Astrocyte (in vitro differentiated cells and primary cell): ENCODE measurements at regions not wholly inside any gene's neighbourhood (a gene's known extent, or its start where the extent isn't known, plus 50 kb on each side); places are given as distances from the start of the nearest gene placed in this dataset.

ENCODE experiments used
- DNase-seq: peaks from one replicate; pipeline ENCODE4 v3.0.0-alpha.2; 2010; ENCODE audit warnings: low read depth
- FAIRE-seq: peaks from 2 replicates; lab custom pipeline; 2011; peaks lifted over from hg19 to GRCh38; lab: Jason Lieb, UNC
- H2AFZ ChIP-seq: 2 replicates; pipeline ENCODE4 v1.6.0; 2012; ENCODE audit warnings: low read depth, low read length, inconsistent platforms
- H3K27ac ChIP-seq: 2 replicates; pipeline ENCODE4 v1.5.1; 2011; ENCODE audit warnings: low read depth, low read length, inconsistent platforms
- H3K27me3 ChIP-seq: 2 replicates; pipeline ENCODE4 v1.6.0; 2011; ENCODE audit warnings: low read length, inconsistent platforms; ENCODE audit not compliant: insufficient read depth
- H3K36me3 ChIP-seq: 2 replicates; pipeline ENCODE4 v1.5.1; 2011; ENCODE audit warnings: low read length, inconsistent platforms; ENCODE audit not compliant: insufficient read depth
- H3K4me1 ChIP-seq: 2 replicates; pipeline ENCODE4 v1.5.1; 2011; ENCODE audit warnings: low read length, inconsistent platforms; ENCODE audit not compliant: insufficient read depth
- H3K4me2 ChIP-seq: 2 replicates; pipeline ENCODE4 v1.6.0; 2012; ENCODE audit warnings: low read length, inconsistent platforms
- H3K4me3 ChIP-seq: 2 replicates; pipeline ENCODE4 v1.5.1; 2011; ENCODE audit warnings: low read depth, mild to moderate bottlenecking, low read length, inconsistent platforms; ENCODE audit not compliant: insufficient read depth
- H3K79me2 ChIP-seq: 2 replicates; pipeline ENCODE4 v1.6.0; 2012; ENCODE audit warnings: mild to moderate bottlenecking, low read length, inconsistent platforms; ENCODE audit not compliant: insufficient read depth
- H3K9ac ChIP-seq: 2 replicates; pipeline ENCODE4 v1.6.0; 2012; ENCODE audit warnings: mild to moderate bottlenecking, low read length, inconsistent platforms
- H3K9me3 ChIP-seq: 2 replicates; pipeline ENCODE4 v1.5.1; 2012; ENCODE audit warnings: low read depth, mild to moderate bottlenecking, low read length, inconsistent platforms; ENCODE audit not compliant: insufficient read depth
- H4K20me1 ChIP-seq: 2 replicates; pipeline ENCODE4 v1.6.0; 2012; ENCODE audit warnings: low read length, inconsistent platforms; ENCODE audit not compliant: insufficient read depth
- H3K27ac Mint-ChIP-seq: one replicate; pipeline ENCODE4 v1.8.0; 2021; ENCODE audit warnings: mild to moderate bottlenecking, mixed read lengths; ENCODE audit not compliant: unreplicated experiment
- H3K27me3 Mint-ChIP-seq: one replicate; pipeline ENCODE4 v1.8.0; 2021; ENCODE audit warnings: low read depth, mixed read lengths; ENCODE audit not compliant: unreplicated experiment
- H3K36me3 Mint-ChIP-seq: one replicate; pipeline ENCODE4 v1.8.0; 2021; ENCODE audit warnings: low read depth, mixed read lengths; ENCODE audit not compliant: unreplicated experiment
- H3K4me1 Mint-ChIP-seq: one replicate; pipeline ENCODE4 v1.8.0; 2021; ENCODE audit warnings: low read depth, mixed read lengths; ENCODE audit not compliant: unreplicated experiment
- H3K4me3 Mint-ChIP-seq: one replicate; pipeline ENCODE4 v1.8.0; 2021; ENCODE audit warnings: mild to moderate bottlenecking, moderate library complexity, mixed read lengths; ENCODE audit not compliant: unreplicated experiment
- H3K9me3 Mint-ChIP-seq: one replicate; pipeline ENCODE4 v1.8.0; 2021; ENCODE audit warnings: mild to moderate bottlenecking, mixed read lengths; ENCODE audit not compliant: unreplicated experiment
- CTCF ChIP-seq: IDR thresholded peaks from 2 replicates; pipeline ENCODE4 v1.5.1; 2011; ENCODE audit warnings: low read depth, mild to moderate bottlenecking, inconsistent platforms, low read length, moderate library complexity; ENCODE audit not compliant: insufficient read depth
- EZH2 ChIP-seq: IDR thresholded peaks from 2 replicates; pipeline ENCODE4 v1.6.1; 2012; ENCODE audit warnings: mild to moderate bottlenecking, low read length, inconsistent platforms; ENCODE audit not compliant: insufficient read depth

GRCh38 chr17:55842405-55843158 lies 91.7 kb downstream of the PCTP start:
- H3K4me1 ChIP-seq: no peaks in the 10 kb centered on the region
- H3K9me3 ChIP-seq: no peaks in the 10 kb centered on the region
- H3K4me3 Mint-ChIP-seq: no peak overlapping the region
- no peaks in the 10 kb centered on the region for H3K79me2 ChIP-seq
- H3K36me3 ChIP-seq: no peaks in the 10 kb centered on the region
- no peaks in the 10 kb centered on the region for H3K27me3 ChIP-seq
- H3K27me3 Mint-ChIP-seq: no peaks in the 10 kb centered on the region
- no peak for DNase-seq
- H3K36me3 Mint-ChIP-seq: no peaks in the 10 kb centered on the region
- no peak overlapping the region for H3K27ac Mint-ChIP-seq
- no peaks in the 10 kb centered on the region for H3K9me3 Mint-ChIP-seq
- H2AFZ ChIP-seq: no peak overlapping the region
- H3K4me2 ChIP-seq: no peak overlapping the region
- H3K27ac ChIP-seq: no peak overlapping the region
- H4K20me1 ChIP-seq: no peaks in the 10 kb centered on the region
- TF ChIP-seq CTCF (no peak), EZH2 (no peak)
- FAIRE-seq: no peak
- H3K9ac ChIP-seq: no peak overlapping the region
- peaks cover 7% of the 10 kb centered on the region for H3K4me1 Mint-ChIP-seq
- no peak overlapping the region for H3K4me3 ChIP-seq

GRCh38 chr17:55843785-55844184 lies 92.9 kb downstream of the PCTP start:
- Histone ChIP-seq H3K4me3 (no peak overlapping the region), H3K9me3 (no peaks in the 10 kb centered on the region), H3K4me1 (no peaks in the 10 kb centered on the region), H4K20me1 (no peaks in the 10 kb centered on the region), H2AFZ (no peak overlapping the region), H3K27ac (no peak overlapping the region), H3K27me3 (no peaks in the 10 kb centered on the region), H3K36me3 (no peaks in the 10 kb centered on the region), H3K9ac (no peak overlapping the region), H3K4me2 (no peak overlapping the region), H3K79me2 (no peaks in the 10 kb centered on the region)
- FAIRE-seq: no peak
- H3K27me3 Mint-ChIP-seq: no peaks in the 10 kb centered on the region
- no peak overlapping the region for H3K27ac Mint-ChIP-seq
- no peak for DNase-seq
- H3K9me3 Mint-ChIP-seq: no peaks in the 10 kb centered on the region
- TF ChIP-seq CTCF (no peak), EZH2 (no peak)
- no peak overlapping the region for H3K4me3 Mint-ChIP-seq
- peaks cover 7% of the 10 kb centered on the region for H3K4me1 Mint-ChIP-seq
- H3K36me3 Mint-ChIP-seq: no peaks in the 10 kb centered on the region

- Mint-ChIP-seq H3K27ac (no peak overlapping the region), H3K27me3 (no peaks in the 10 kb centered on the region), H3K4me1 (peaks cover 7% of the 10 kb centered on the region), H3K36me3 (no peaks in the 10 kb centered on the region), H3K4me3 (no peak overlapping the region), H3K9me3 (no peaks in the 10 kb centered on the region)
- H3K4me2 ChIP-seq: peak overlapping the region; percentile 76
- H3K4me3 ChIP-seq: peak overlapping the region; percentile 23
- no peaks in the 10 kb centered on the region for H4K20me1 ChIP-seq
- H3K9me3 ChIP-seq: no peaks in the 10 kb centered on the region
- DNase-seq (peak; percentile 2), FAIRE-seq (no peak)
- H3K9ac ChIP-seq: peak overlapping the region; percentile 14
- peak; percentile 37 for TF ChIP-seq CTCF
- no peak for TF ChIP-seq EZH2
- H3K27ac ChIP-seq: no peak overlapping the region
- no peaks in the 10 kb centered on the region for H3K4me1 ChIP-seq
- peak overlapping the region; percentile 35 for H2AFZ ChIP-seq
- H3K27me3 ChIP-seq: no peaks in the 10 kb centered on the region
- H3K36me3 ChIP-seq: no peaks in the 10 kb centered on the region
- H3K79me2 ChIP-seq: no peaks in the 10 kb centered on the region
Measured at GRCh38 chr17:55845385-55845784, 94.5 kb downstream of the PCTP start.
